Suprapubic skin (tissue), 4 donors: ENCODE measurements at regions not wholly inside any gene's neighbourhood (a gene's known extent, or its start where the extent isn't known, plus 50 kb on each side); places are given as distances from the start of the nearest gene placed in this dataset.

Experiments
- DNase-seq, 2 donors: peaks; one replicate each; pipeline ENCODE4 v3.0.0-alpha.2; 2019; ENCODE audit warnings: low spot score in 2 of 2
- H3K27ac ChIP-seq: fragments of 200-600 bp; sonication (generic); one replicate; pipeline ENCODE4 v1.5.1; 2019
- H3K27me3 ChIP-seq: fragments of 200-600 bp; sonication (generic); one replicate; pipeline ENCODE4 v1.5.1; 2019
- H3K36me3 ChIP-seq: fragments of 200-600 bp; sonication (generic); one replicate; pipeline ENCODE4 v1.5.1; 2019
- H3K4me1 ChIP-seq: fragments of 200-600 bp; sonication (generic); one replicate; pipeline ENCODE4 v1.5.1; 2019
- H3K4me3 ChIP-seq: fragments of 200-600 bp; sonication (generic); one replicate; pipeline ENCODE4 v1.5.1; 2019; ENCODE audit warnings: mild to moderate bottlenecking
- H3K9me3 ChIP-seq: fragments of 200-600 bp; sonication (generic); one replicate; pipeline ENCODE4 v1.5.1; 2019
- CTCF ChIP-seq, 2 donors: fragments of 200-600 bp in 1 of 2; fragments of 450-650 bp in 1 of 2; sonication (generic) in 1 of 2; IDR thresholded peaks; one replicate each; pipeline ENCODE4 v1.5.1; 2016 to 2019; ENCODE audit warnings: antibody characterized with exemption in 2 of 2, mild to moderate bottlenecking in 1 of 2, moderate library complexity in 1 of 2
- EP300 ChIP-seq: sonication (generic); formaldehyde crosslinking; IDR thresholded peaks from one replicate; pipeline ENCODE4 v1.6.1; 2017; ENCODE audit warnings: antibody characterized with exemption
- POLR2A ChIP-seq, 2 donors: fragments of 450-650 bp; IDR thresholded peaks; one replicate each; pipeline ENCODE4 v1.6.1; 2017; ENCODE audit warnings: antibody characterized with exemption in 2 of 2, mild to moderate bottlenecking in 2 of 2, moderate library complexity in 2 of 2
- POLR2AphosphoS5 ChIP-seq, 3 donors: sonication (generic); formaldehyde crosslinking; IDR thresholded peaks; one replicate each; pipeline ENCODE4 v1.6.1; 2017; ENCODE audit warnings: antibody characterized with exemption in 3 of 3
- WGBS: methylation state at CpG from one replicate; pipeline ENCODE4 v1.1.5; 2018; 5-methylcytosine and 5-hydroxymethylcytosine counted together

DNA sequence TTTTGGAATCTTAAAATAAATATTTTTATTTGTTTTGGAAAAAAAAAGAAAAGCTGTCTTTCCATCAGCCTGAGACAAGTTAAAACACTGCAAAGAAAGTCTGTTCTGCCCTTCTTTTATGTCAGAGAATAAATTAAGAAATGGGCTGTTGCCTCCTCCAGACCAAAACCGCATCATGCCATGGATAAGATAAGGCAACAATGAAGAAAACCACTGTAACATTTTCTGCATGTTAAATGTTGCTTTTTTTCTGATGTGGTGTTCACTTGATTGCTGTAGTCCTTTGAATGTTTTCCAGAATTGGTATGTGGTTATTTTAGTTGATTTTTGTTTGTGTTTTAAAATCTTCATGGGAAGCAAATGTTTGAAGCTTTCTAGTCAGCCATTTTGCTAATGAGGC is 319.2 kb upstream of the CNTN5 start:
- no peaks in the 10 kb centered on the region for H3K36me3 ChIP-seq
- H3K27me3 ChIP-seq: no peaks in the 10 kb centered on the region
- no peak for DNase-seq
- H3K4me3 ChIP-seq: no peak overlapping the region
- H3K4me1 ChIP-seq: no peaks in the 10 kb centered on the region
- no peaks in the 10 kb centered on the region for H3K9me3 ChIP-seq
- no peak overlapping the region for H3K27ac ChIP-seq
- 78% methylated on average over 1 of the region's 1 CpG for WGBS
- TF ChIP-seq POLR2A (IDR thresholded peaks at IDR 0.05): no peak
- no peak for TF ChIP-seq EP300
- no peak for TF ChIP-seq POLR2AphosphoS5 (IDR thresholded peaks at IDR 0.05)
- no peak for TF ChIP-seq CTCF (IDR thresholded peaks at IDR 0.05)

DNA sequence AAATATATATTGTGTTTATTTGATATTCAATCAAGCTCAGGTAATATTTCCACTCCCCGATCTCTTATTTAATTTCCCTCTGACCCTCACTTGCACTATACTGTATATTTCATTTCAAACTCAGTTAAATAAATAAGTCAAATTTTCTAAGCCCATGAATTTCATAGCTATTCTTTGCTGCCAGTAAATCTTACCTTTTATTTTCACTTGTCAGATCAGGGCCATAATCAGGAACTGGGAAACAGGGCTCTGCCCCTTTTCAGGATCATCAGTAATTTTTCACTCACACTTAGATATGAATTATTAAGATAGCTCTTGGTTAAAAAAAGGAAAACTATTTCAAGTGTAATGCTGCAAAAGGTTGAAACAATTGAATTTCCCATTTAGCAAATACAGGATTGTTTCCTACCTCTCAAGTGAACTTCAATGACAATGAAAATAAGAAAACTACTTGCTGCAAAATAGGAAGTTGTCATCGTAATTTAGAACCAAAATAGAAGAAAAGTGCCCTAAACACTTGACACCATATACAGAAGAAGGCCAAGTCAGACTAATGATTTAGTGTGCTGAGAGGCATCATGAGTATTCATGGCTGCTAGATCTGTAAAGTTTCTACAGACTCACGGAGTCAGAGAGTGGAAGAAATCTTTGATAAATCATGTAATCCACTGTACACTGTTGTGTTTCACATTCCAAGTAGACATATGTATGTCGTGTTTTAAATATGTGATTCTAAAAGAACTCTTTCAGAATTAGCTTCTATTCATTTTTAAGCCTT is 316.8 kb upstream of the CNTN5 start:
- WGBS: 63% methylated on average over 4 of the region's 4 CpGs
- H3K27me3 ChIP-seq: no peaks in the 10 kb centered on the region
- TF ChIP-seq POLR2AphosphoS5 (IDR thresholded peaks at IDR 0.05) (no peak), CTCF (IDR thresholded peaks at IDR 0.05) (no peak), POLR2A (IDR thresholded peaks at IDR 0.05) (no peak), EP300 (no peak)
- no peaks in the 10 kb centered on the region for H3K9me3 ChIP-seq
- no peak for DNase-seq
- no peak overlapping the region for H3K4me3 ChIP-seq
- H3K4me1 ChIP-seq: no peaks in the 10 kb centered on the region
- H3K36me3 ChIP-seq: no peaks in the 10 kb centered on the region
- H3K27ac ChIP-seq: no peak overlapping the region

- no peak overlapping the region for H3K4me3 ChIP-seq
- H3K36me3 ChIP-seq: no peaks in the 10 kb centered on the region
- H3K9me3 ChIP-seq: peaks cover 7% of the 10 kb centered on the region
- no peaks in the 10 kb centered on the region for H3K4me1 ChIP-seq
- no peak for TF ChIP-seq CTCF (IDR thresholded peaks at IDR 0.05)
- TF ChIP-seq EP300: no peak
- no peak for TF ChIP-seq POLR2AphosphoS5 (IDR thresholded peaks at IDR 0.05)
- no peak for TF ChIP-seq POLR2A (IDR thresholded peaks at IDR 0.05)
- DNase-seq: no peak
- no peak overlapping the region for H3K27ac ChIP-seq
- H3K27me3 ChIP-seq: no peaks in the 10 kb centered on the region
Observed at GRCh38 chr11:98710026-98710425, 310.7 kb upstream of the CNTN5 start.

- no peak overlapping the region for H3K4me3 ChIP-seq
- H3K9me3 ChIP-seq: peaks cover 7% of the 10 kb centered on the region
- no peak overlapping the region for H3K27ac ChIP-seq
- TF ChIP-seq EP300 (no peak), CTCF (IDR thresholded peaks at IDR 0.05) (no peak), POLR2AphosphoS5 (IDR thresholded peaks at IDR 0.05) (no peak), POLR2A (IDR thresholded peaks at IDR 0.05) (no peak)
- no peaks in the 10 kb centered on the region for H3K36me3 ChIP-seq
- WGBS: 41% methylated on average over 5 of the region's 5 CpGs
- H3K4me1 ChIP-seq: no peaks in the 10 kb centered on the region
- H3K27me3 ChIP-seq: no peaks in the 10 kb centered on the region
- no peak for DNase-seq
Observed at GRCh38 chr11:98710986-98711385, 309.8 kb upstream of the CNTN5 start.

- Histone ChIP-seq H3K36me3 (no peaks in the 10 kb centered on the region), H3K4me1 (no peaks in the 10 kb centered on the region), H3K9me3 (no peaks in the 10 kb centered on the region), H3K27me3 (no peaks in the 10 kb centered on the region), H3K4me3 (no peak overlapping the region), H3K27ac (no peak overlapping the region)
- TF ChIP-seq CTCF (IDR thresholded peaks at IDR 0.05) (no peak), POLR2A (IDR thresholded peaks at IDR 0.05) (no peak)
- DNase-seq: no peak
- WGBS: 75% methylated on average over 3 of the region's 3 CpGs
Observed at GRCh38 chr11:98720951-98721350, 299.8 kb upstream of the CNTN5 start.
